ENCODE measurements at regions not wholly inside any gene's neighbourhood (a gene's known extent, or its start where the extent isn't known, plus 50 kb on each side); places are given as distances from the start of the nearest gene placed in this dataset.

DNA sequence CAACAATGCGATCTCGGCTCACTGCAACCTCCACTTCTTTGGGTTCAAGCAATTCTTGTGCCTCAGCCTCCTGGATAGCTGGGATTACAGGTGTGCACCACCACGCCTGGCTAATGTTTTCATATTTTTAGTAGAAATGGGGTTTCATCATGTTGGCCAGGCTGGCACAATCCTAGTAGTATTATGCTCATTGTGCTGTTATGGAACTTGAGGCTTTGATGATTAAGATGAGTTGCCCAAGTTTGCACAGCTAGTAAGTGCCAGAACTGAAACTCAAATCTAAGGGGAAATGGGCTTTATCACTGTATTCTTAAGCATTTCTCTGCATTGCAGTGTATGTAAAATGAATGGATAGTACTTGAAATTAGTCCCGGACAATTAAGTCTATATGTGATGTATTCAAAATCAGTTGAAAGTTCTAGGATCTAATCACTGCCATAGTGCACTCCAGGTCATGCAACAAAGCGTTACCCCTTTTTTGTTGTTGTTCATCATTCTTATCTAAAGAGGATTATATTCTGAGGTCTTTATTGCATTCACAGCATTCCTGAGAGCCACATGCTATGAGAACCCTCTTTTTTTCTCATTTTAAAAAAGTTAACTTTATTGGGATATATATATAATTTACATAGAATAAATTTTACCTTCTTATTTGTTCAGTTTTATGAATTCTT, 378.7 kb upstream of the CNTN6 start:
- Histone ChIP-seq H3K36me3 (no peaks in the 10 kb centered on the region), H3K27ac (no peak overlapping the region), H3K4me3 (no peak overlapping the region), H3K27me3 (no peaks in the 10 kb centered on the region), H3K9me3 (no peaks in the 10 kb centered on the region), H3K4me1 (no peaks in the 10 kb centered on the region)
- DNase-seq: no peak
- 80 to 85% methylated on average over 5 of the region's 5 CpGs for WGBS, 2 donors
- TF ChIP-seq EP300 (IDR thresholded peaks at IDR 0.05) (no peak), POLR2AphosphoS5 (IDR thresholded peaks at IDR 0.05) (no peak), POLR2A (IDR thresholded peaks at IDR 0.05) (no peak)
- TF ChIP-seq, protein P1, sequence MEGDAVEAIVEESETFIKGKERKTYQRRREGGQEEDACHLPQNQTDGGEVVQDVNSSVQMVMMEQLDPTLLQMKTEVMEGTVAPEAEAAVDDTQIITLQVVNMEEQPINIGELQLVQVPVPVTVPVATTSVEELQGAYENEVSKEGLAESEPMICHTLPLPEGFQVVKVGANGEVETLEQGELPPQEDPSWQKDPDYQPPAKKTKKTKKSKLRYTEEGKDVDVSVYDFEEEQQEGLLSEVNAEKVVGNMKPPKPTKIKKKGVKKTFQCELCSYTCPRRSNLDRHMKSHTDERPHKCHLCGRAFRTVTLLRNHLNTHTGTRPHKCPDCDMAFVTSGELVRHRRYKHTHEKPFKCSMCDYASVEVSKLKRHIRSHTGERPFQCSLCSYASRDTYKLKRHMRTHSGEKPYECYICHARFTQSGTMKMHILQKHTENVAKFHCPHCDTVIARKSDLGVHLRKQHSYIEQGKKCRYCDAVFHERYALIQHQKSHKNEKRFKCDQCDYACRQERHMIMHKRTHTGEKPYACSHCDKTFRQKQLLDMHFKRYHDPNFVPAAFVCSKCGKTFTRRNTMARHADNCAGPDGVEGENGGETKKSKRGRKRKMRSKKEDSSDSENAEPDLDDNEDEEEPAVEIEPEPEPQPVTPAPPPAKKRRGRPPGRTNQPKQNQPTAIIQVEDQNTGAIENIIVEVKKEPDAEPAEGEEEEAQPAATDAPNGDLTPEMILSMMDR (IDR thresholded peaks at IDR 0.05): no peak
- intact Hi-C loops (cut with DNase I): no loop called here

- intact Hi-C loops (cut with DNase I): no loop called here
- no peaks in the 10 kb centered on the region for H3K27me3 ChIP-seq
- no peak overlapping the region for H3K4me3 ChIP-seq
- TF ChIP-seq, protein P1 (IDR thresholded peaks at IDR 0.05): no peak
- no peak for TF ChIP-seq POLR2AphosphoS5 (IDR thresholded peaks at IDR 0.05)
- TF ChIP-seq POLR2A (IDR thresholded peaks at IDR 0.05): no peak
- no peak for TF ChIP-seq EP300 (IDR thresholded peaks at IDR 0.05)
- WGBS, 2 donors: 78 to 82% methylated on average over 1 of the region's 1 CpG
- no peaks in the 10 kb centered on the region for H3K36me3 ChIP-seq
- no peaks in the 10 kb centered on the region for H3K4me1 ChIP-seq
- H3K9me3 ChIP-seq: no peaks in the 10 kb centered on the region
- no peak for DNase-seq
- H3K27ac ChIP-seq: no peak overlapping the region
These were observed 371.7 kb upstream of the CNTN6 start for GRCh38 chr3:721086-721485.

DNA sequence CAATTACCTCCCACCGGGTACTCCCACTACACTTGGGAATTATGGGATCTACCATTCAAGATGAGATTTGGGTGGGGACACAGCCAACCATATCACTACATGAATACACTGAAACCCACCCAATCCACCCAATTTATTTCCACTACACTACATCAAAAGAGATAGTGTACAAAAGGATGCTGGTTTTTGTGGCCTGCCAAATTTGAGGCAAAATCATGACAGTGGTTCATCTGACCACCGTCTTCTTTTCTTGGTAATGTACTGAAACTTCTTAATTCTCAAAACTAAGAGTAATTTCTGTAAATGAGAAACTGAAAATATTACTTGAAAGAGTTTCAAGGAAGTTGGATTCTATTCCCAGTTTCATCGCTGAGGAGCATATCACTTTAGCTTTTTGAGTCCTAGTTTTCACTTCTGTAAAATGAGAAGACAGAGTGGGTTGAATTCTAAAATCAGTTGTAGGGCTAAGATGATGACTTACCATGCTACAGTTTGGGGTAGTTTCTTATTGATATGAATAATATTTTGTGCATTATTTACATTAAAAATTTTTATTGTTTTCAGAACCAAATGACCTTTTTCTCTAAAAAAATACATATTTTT, 360.4 kb upstream of the CNTN6 start:
- Histone ChIP-seq H3K4me3 (no peak overlapping the region), H3K27ac (no peak overlapping the region), H3K27me3 (no peaks in the 10 kb centered on the region), H3K36me3 (no peaks in the 10 kb centered on the region), H3K9me3 (no peaks in the 10 kb centered on the region), H3K4me1 (no peaks in the 10 kb centered on the region)
- intact Hi-C loops (cut with DNase I): no loop called here
- no peak for TF ChIP-seq POLR2AphosphoS5 (IDR thresholded peaks at IDR 0.05)
- TF ChIP-seq POLR2A (IDR thresholded peaks at IDR 0.05): no peak
- no peak for TF ChIP-seq EP300 (IDR thresholded peaks at IDR 0.05)
- DNase-seq: no peak
- WGBS, 2 donors: 90 to 94% methylated on average over 3 of the region's 3 CpGs

DNA sequence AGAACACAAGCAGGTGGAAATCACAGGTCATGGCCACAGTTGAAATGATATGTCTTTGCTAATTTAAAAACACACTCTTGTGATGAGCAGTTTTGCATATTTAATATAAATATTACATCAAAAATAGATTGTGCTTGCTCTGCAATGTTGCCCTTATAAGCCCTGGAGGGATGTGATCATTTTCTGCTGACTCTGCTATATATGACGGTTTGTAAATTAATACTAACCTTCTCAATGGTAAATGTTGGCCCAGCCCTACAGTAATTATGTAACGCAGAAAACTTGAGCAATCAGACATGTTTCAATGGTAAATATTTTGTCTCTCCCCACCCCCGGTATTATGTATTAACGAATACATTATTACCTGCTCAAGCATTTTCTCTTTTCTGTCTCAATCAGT, 359.5 kb upstream of the CNTN6 start:
- Histone ChIP-seq H3K4me3 (no peak overlapping the region), H3K4me1 (no peaks in the 10 kb centered on the region), H3K27me3 (no peaks in the 10 kb centered on the region), H3K27ac (no peak overlapping the region), H3K9me3 (no peaks in the 10 kb centered on the region), H3K36me3 (no peaks in the 10 kb centered on the region)
- intact Hi-C loops (cut with DNase I): no loop called here
- TF ChIP-seq, protein P1 (IDR thresholded peaks at IDR 0.05): no peak
- TF ChIP-seq POLR2AphosphoS5 (IDR thresholded peaks at IDR 0.05): no peak
- TF ChIP-seq EP300 (IDR thresholded peaks at IDR 0.05): no peak
- no peak for TF ChIP-seq POLR2A (IDR thresholded peaks at IDR 0.05)
- no peak for DNase-seq
- 92 to 93% methylated on average over 4 of the region's 4 CpGs for WGBS, 2 donors

DNA sequence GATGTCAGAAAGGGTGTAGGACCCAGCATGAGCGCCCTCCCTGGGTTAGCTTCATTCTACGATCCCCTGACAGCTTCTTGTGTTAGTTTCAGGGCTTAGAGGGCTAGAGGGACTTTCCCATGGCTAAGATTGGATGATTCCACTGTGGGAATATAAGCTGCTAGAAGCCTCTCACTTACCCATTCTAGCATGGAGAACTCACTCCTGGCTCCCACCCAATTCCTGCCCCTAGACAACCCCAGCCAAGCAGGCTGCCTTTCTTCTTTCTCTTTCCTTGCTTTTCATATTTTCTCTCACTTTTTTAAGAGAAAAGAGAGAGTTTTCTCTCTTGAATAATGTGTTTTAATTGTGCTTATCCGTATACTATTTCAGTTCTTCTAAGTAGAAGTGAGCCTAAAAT, 335.1 kb upstream of the CNTN6 start:
- 78 to 89% methylated on average over 3 of the region's 3 CpGs for whole genome bisulfite sequencing, 2 donors
- Histone ChIP-seq H3K36me3 (no peaks in the 10 kb centered on the region), H3K4me1 (no peaks in the 10 kb centered on the region), H3K27ac (no peak overlapping the region), H3K9me3 (peaks cover 0 to 3% (median 0%) of the 10 kb centered on the region in 4 donors), H3K4me3 (no peak overlapping the region), H3K27me3 (no peaks in the 10 kb centered on the region)
- TF ChIP-seq, protein P1 (IDR thresholded peaks at IDR 0.05): no peak
- TF ChIP-seq EP300 (IDR thresholded peaks at IDR 0.05): no peak
- TF ChIP-seq POLR2AphosphoS5 (IDR thresholded peaks at IDR 0.05): no peak
- TF ChIP-seq POLR2A (IDR thresholded peaks at IDR 0.05): no peak
- intact Hi-C loops (cut with DNase I): no loop called here
- DNase-seq: no peak

Data from sigmoid colon (tissue), 6 donors.